GM23338 (cell line): ENCODE measurements at regions not wholly inside any gene's neighbourhood (a gene's known extent, or its start where the extent isn't known, plus 50 kb on each side); places are given as distances from the start of the nearest gene placed in this dataset.

Experiments used
- CREB1 ChIP-seq: fragments of 250-450 bp; sonication (Bioruptor Pico); IDR thresholded peaks from 2 replicates; pipeline ENCODE4 v1.5.0; 2020; ENCODE audit warnings: low read depth, mild to moderate bottlenecking, moderate library complexity
- EZH2 ChIP-seq: fragments of 200-600 bp; sonication (generic); IDR thresholded peaks from one replicate; pipeline ENCODE4 v1.8.0; 2017; ENCODE audit warnings: antibody characterized with exemption, mild to moderate bottlenecking, low read depth; ENCODE audit not compliant: unreplicated experiment
- EZH2phosphoT487 ChIP-seq: fragments of 200-600 bp; sonication (generic); IDR thresholded peaks from one replicate; pipeline ENCODE4 v1.8.1; 2018; ENCODE audit warnings: antibody characterized with exemption; ENCODE audit not compliant: unreplicated experiment
- JUNB ChIP-seq: IDR thresholded peaks from one replicate; pipeline ENCODE4 v1.6.1; 2016; ENCODE audit warnings: antibody characterized with exemption; ENCODE audit not compliant: unreplicated experiment
- POLR2AphosphoS5 ChIP-seq: IDR thresholded peaks from 2 replicates; pipeline ENCODE4 v1.6.1; 2016; ENCODE audit warnings: antibody characterized with exemption, low read depth
- TF ChIP-seq, protein P1 (sequence below), 2 experiments: fragments of 200-600 bp in 1 of 2; sonication (generic) in 1 of 2; conservative IDR thresholded peaks; 2 replicates each; pipeline versions ENCODE4 v1.5.1 to v1.6.1; 2016 to 2017; ENCODE audit warnings: antibody characterized with exemption in 2 of 2, low read depth in 2 of 2, mild to moderate bottlenecking in 2 of 2, moderate library complexity in 1 of 2
- TF ChIP-seq, protein P2 (sequence below): IDR thresholded peaks from one replicate; pipeline ENCODE4 v1.6.1; 2018; ENCODE audit warnings: antibody characterized with exemption; ENCODE audit not compliant: unreplicated experiment

DNA sequence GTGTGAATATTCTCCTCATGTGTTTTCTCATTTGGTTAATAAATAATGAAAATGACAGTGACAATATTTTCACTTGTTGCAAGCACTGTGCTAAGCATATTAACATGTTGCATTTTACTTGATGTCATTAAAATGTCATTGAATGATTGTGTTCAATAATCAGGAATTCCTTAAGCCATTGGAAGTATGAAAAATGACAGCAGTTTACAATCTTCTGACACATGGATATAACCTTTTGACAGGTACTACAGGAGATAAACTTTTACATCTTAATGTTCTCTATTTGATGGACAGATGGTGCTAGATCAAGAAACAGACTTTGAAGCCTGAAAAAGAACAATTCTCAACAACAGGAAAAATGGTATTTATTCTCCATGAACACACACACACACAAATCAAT, 1138.3 kb downstream of the ROBO2 start:
- no peak for TF ChIP-seq EZH2phosphoT487
- TF ChIP-seq, protein P1, sequence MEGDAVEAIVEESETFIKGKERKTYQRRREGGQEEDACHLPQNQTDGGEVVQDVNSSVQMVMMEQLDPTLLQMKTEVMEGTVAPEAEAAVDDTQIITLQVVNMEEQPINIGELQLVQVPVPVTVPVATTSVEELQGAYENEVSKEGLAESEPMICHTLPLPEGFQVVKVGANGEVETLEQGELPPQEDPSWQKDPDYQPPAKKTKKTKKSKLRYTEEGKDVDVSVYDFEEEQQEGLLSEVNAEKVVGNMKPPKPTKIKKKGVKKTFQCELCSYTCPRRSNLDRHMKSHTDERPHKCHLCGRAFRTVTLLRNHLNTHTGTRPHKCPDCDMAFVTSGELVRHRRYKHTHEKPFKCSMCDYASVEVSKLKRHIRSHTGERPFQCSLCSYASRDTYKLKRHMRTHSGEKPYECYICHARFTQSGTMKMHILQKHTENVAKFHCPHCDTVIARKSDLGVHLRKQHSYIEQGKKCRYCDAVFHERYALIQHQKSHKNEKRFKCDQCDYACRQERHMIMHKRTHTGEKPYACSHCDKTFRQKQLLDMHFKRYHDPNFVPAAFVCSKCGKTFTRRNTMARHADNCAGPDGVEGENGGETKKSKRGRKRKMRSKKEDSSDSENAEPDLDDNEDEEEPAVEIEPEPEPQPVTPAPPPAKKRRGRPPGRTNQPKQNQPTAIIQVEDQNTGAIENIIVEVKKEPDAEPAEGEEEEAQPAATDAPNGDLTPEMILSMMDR (conservative IDR thresholded peaks at IDR 0.05; ENCODE audit: low read depth in 2 of 2): no peak
- TF ChIP-seq CREB1 (CRISPR knock-in tag): no peak
- TF ChIP-seq EZH2: no peak
- no peak for TF ChIP-seq POLR2AphosphoS5
- TF ChIP-seq, protein P2, sequence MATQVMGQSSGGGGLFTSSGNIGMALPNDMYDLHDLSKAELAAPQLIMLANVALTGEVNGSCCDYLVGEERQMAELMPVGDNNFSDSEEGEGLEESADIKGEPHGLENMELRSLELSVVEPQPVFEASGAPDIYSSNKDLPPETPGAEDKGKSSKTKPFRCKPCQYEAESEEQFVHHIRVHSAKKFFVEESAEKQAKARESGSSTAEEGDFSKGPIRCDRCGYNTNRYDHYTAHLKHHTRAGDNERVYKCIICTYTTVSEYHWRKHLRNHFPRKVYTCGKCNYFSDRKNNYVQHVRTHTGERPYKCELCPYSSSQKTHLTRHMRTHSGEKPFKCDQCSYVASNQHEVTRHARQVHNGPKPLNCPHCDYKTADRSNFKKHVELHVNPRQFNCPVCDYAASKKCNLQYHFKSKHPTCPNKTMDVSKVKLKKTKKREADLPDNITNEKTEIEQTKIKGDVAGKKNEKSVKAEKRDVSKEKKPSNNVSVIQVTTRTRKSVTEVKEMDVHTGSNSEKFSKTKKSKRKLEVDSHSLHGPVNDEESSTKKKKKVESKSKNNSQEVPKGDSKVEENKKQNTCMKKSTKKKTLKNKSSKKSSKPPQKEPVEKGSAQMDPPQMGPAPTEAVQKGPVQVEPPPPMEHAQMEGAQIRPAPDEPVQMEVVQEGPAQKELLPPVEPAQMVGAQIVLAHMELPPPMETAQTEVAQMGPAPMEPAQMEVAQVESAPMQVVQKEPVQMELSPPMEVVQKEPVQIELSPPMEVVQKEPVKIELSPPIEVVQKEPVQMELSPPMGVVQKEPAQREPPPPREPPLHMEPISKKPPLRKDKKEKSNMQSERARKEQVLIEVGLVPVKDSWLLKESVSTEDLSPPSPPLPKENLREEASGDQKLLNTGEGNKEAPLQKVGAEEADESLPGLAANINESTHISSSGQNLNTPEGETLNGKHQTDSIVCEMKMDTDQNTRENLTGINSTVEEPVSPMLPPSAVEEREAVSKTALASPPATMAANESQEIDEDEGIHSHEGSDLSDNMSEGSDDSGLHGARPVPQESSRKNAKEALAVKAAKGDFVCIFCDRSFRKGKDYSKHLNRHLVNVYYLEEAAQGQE: no peak
- no peak for TF ChIP-seq JUNB
